ENCODE measurements at regions not wholly inside any gene's neighbourhood (a gene's known extent, or its start where the extent isn't known, plus 50 kb on each side); places are given as distances from the start of the nearest gene placed in this dataset.

DNA sequence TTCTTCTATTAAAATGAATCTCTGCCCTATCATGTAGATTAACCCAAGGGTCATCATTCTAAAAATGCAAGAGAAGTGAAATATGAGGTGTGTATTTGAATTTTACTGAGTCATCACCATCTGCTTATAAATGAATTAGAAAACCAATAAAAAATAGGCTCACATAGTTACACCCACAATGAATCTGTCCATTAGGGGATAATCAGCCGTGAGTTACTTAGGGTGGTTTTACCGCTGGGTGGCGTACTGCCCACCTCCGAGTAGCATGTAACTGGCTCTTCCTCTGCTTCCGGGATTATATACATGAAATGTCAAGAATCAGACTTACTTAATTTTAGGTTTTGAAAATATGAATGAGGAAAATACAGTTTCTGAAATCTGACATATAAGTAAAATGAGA lies 332.9 kb upstream of the CCNG1 start:
- H3K9me3 ChIP-seq (ENCODE audit: control extremely low read depth in 1 of 3, control insufficient read depth in 2 of 3, insufficient read depth in 1 of 3, low read length in 2 of 3): no peaks in the 10 kb centered on the region
- H4K20me1 ChIP-seq (ENCODE audit: control insufficient read depth, insufficient read depth, low read length, poor library complexity, severe bottlenecking): no peaks in the 10 kb centered on the region
- intact Hi-C loops (cut with micrococcal nuclease): no loop called here
- Mint-ChIP-seq H3K4me1 (no peaks in the 10 kb centered on the region), H3K27me3 (no peaks in the 10 kb centered on the region), H3K27ac (no peak overlapping the region), H3K9me3 (ENCODE audit: insufficient read depth) (no peaks in the 10 kb centered on the region), H3K4me3 (no peak overlapping the region)
- ATAC-seq (ENCODE audit: low read depth) (no peak), DNase-seq (no peak)
- TF ChIP-seq CTCF (IDR thresholded peaks at IDR 0.05) (no peak), EZH2 (IDR thresholded peaks at IDR 0.05; ENCODE audit: borderline replicate concordance, insufficient read depth, low read depth, low read length, poor library complexity, severe bottlenecking) (no peak)
- no peak overlapping the region for H2AFZ ChIP-seq (ENCODE audit: insufficient read depth, low read depth, low read length, poor library complexity, severe bottlenecking)
- ChIA-PET CTCF (no interaction called here), POLR2A (no interaction called here)
- H3K4me2 ChIP-seq (replicated peaks; ENCODE audit: low read depth, low read length, poor library complexity, severe bottlenecking): no peak overlapping the region
- H3K27me3 ChIP-seq (replicated peaks in 1 of 4; ENCODE audit: control extremely low read depth in 1 of 4, control insufficient read depth in 3 of 4, insufficient read depth in 4 of 4, low read length in 3 of 4): no peaks in the 10 kb centered on the region
- WGBS (ENCODE audit: insufficient coverage): no CpG with 5 or more reads among the region's 5 CpGs
- H3K4me1 ChIP-seq (ENCODE audit: control insufficient read depth in 2 of 2, insufficient read depth in 2 of 2, low read length in 2 of 2): no peaks in the 10 kb centered on the region
- H3K27ac ChIP-seq (ENCODE audit: low read length in 2 of 2): no peak overlapping the region
- H3K79me2 ChIP-seq (ENCODE audit: control insufficient read depth, insufficient read depth, low read length): no peaks in the 10 kb centered on the region
- no peak overlapping the region for H3K4me3 ChIP-seq (ENCODE audit: control extremely low read depth in 1 of 5, extremely low read depth in 1 of 5, insufficient read depth in 1 of 5, low read depth in 2 of 5, low read length in 4 of 5)
- no peaks in the 10 kb centered on the region for H3K36me3 ChIP-seq (replicated peaks in 1 of 2; ENCODE audit: control extremely low read depth in 1 of 2, control insufficient read depth in 1 of 2, extremely low read depth in 1 of 2, insufficient read depth in 2 of 2, low read length in 1 of 2)
- H3K9ac ChIP-seq (ENCODE audit: low read length): no peak overlapping the region

DNA sequence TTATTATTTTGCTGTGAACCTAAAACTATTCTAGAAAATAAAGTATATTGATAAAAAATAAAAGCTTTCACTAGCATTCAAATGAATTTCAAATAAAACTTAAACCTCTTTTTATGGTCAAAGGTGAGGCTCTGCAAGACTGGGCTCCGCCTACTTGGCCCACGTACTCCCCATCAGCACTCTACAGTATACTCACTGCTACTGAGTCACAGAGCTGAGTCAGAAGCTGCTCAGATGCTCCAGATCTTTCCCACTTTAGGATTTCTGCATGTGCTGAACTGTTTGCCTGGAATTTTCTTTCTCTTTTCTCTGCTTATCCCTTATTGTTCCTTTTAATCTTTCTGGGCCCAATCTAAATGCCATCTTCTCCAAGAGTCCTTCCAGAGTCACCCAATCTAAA lies 331.9 kb upstream of the CCNG1 start:
- Histone ChIP-seq H2AFZ (ENCODE audit: insufficient read depth, low read depth, low read length, poor library complexity, severe bottlenecking) (no peak overlapping the region), H4K20me1 (ENCODE audit: control insufficient read depth, insufficient read depth, low read length, poor library complexity, severe bottlenecking) (no peaks in the 10 kb centered on the region), H3K27me3 (replicated peaks in 1 of 4; ENCODE audit: control extremely low read depth in 1 of 4, control insufficient read depth in 3 of 4, insufficient read depth in 4 of 4, low read length in 3 of 4) (no peaks in the 10 kb centered on the region), H3K4me1 (ENCODE audit: control insufficient read depth in 2 of 2, insufficient read depth in 2 of 2, low read length in 2 of 2) (no peaks in the 10 kb centered on the region), H3K4me3 (ENCODE audit: control extremely low read depth in 1 of 5, extremely low read depth in 1 of 5, insufficient read depth in 1 of 5, low read depth in 2 of 5, low read length in 4 of 5) (no peak overlapping the region), H3K36me3 (replicated peaks in 1 of 2; ENCODE audit: control extremely low read depth in 1 of 2, control insufficient read depth in 1 of 2, extremely low read depth in 1 of 2, insufficient read depth in 2 of 2, low read length in 1 of 2) (no peaks in the 10 kb centered on the region), H3K4me2 (replicated peaks; ENCODE audit: low read depth, low read length, poor library complexity, severe bottlenecking) (no peak overlapping the region), H3K79me2 (ENCODE audit: control insufficient read depth, insufficient read depth, low read length) (no peaks in the 10 kb centered on the region), H3K9ac (ENCODE audit: low read length) (no peak overlapping the region), H3K9me3 (ENCODE audit: control extremely low read depth in 1 of 3, control insufficient read depth in 2 of 3, insufficient read depth in 1 of 3, low read length in 2 of 3) (no peaks in the 10 kb centered on the region), H3K27ac (ENCODE audit: low read length in 2 of 2) (no peak overlapping the region)
- H3K4me3 Mint-ChIP-seq: no peak overlapping the region
- no peak for DNase-seq
- 88% methylated on average over 2 of the region's 2 CpGs for WGBS (ENCODE audit: insufficient coverage)
- no peak for TF ChIP-seq CTCF (IDR thresholded peaks at IDR 0.05)
- no peak for TF ChIP-seq EZH2 (IDR thresholded peaks at IDR 0.05; ENCODE audit: borderline replicate concordance, insufficient read depth, low read depth, low read length, poor library complexity, severe bottlenecking)
- H3K9me3 Mint-ChIP-seq (ENCODE audit: insufficient read depth): no peaks in the 10 kb centered on the region
- CTCF ChIA-PET: no interaction called here
- no peak for ATAC-seq (ENCODE audit: low read depth)
- no peaks in the 10 kb centered on the region for H3K27me3 Mint-ChIP-seq
- H3K4me1 Mint-ChIP-seq: no peaks in the 10 kb centered on the region
- H3K27ac Mint-ChIP-seq: no peak overlapping the region
- intact Hi-C loops (cut with micrococcal nuclease): no loop called here
- POLR2A ChIA-PET: no interaction called here

Measured in B cell (primary cell).